Natural killer cell (primary cell): ENCODE measurements at regions not wholly inside any gene's neighbourhood (a gene's known extent, or its start where the extent isn't known, plus 50 kb on each side); places are given as distances from the start of the nearest gene placed in this dataset.

ENCODE experiments used
- ATAC-seq, 3 donors: fragments of 150-1000 bp in 2 of 3; fragments of 200-7000 bp in 1 of 3; cut with Tn5 transposase; 1 replicate in 1 of 3; 2 replicates in 2 of 3; pipeline ENCODE4 v1.10.0; 2021; ENCODE audit warnings: mild to moderate bottlenecking in 2 of 3, moderate library complexity in 2 of 3
- DNase-seq, 2 donors: peaks; one replicate each; pipeline versions ENCODE4 v3.0.0 to v3.0.0-alpha.2; 2013 to 2021; ENCODE audit warnings: mixed read lengths in 1 of 2
- H3K27ac ChIP-seq: one replicate; pipeline ENCODE4 v1.5.1; 2013; ENCODE audit warnings: mild to moderate bottlenecking, low read length
- H3K27me3 ChIP-seq: one replicate; pipeline ENCODE4 v1.6.1; 2013; ENCODE audit warnings: low read length; ENCODE audit not compliant: control insufficient read depth, insufficient read depth
- H3K36me3 ChIP-seq: one replicate; pipeline ENCODE4 v1.6.1; 2013; ENCODE audit warnings: low read length; ENCODE audit not compliant: control insufficient read depth, insufficient read depth
- H3K4me1 ChIP-seq: one replicate; pipeline ENCODE4 v1.6.1; 2013; ENCODE audit warnings: low read length; ENCODE audit not compliant: control insufficient read depth, insufficient read depth
- H3K4me3 ChIP-seq: one replicate; pipeline ENCODE4 v1.5.1; 2013; ENCODE audit warnings: low read length
- H3K9me3 ChIP-seq: one replicate; pipeline ENCODE4 v1.6.1; 2013; ENCODE audit warnings: low read length; ENCODE audit not compliant: control insufficient read depth, insufficient read depth
- H3K27ac Mint-ChIP-seq, 2 donors: one replicate each; pipeline ENCODE4 v1.8.0; 2022; ENCODE audit warnings: mild to moderate bottlenecking in 2 of 2, mixed read lengths in 2 of 2, moderate library complexity in 1 of 2
- H3K27me3 Mint-ChIP-seq, 2 donors: one replicate each; pipeline ENCODE4 v1.8.0; 2022; ENCODE audit warnings: low read depth in 2 of 2, mixed read lengths in 2 of 2
- H3K36me3 Mint-ChIP-seq: one replicate; pipeline ENCODE4 v1.8.0; 2022; ENCODE audit warnings: mixed read lengths
- H3K4me1 Mint-ChIP-seq, 2 donors: one replicate each; pipeline ENCODE4 v1.8.0; 2022; ENCODE audit warnings: mixed read lengths in 2 of 2
- H3K4me3 Mint-ChIP-seq: one replicate; pipeline ENCODE4 v1.8.0; 2022; ENCODE audit warnings: mild to moderate bottlenecking, moderate library complexity, mixed read lengths
- H3K9me3 Mint-ChIP-seq, 2 donors: one replicate each; pipeline ENCODE4 v1.8.0; 2022; ENCODE audit warnings: mixed read lengths in 2 of 2
- WGBS: methylation state at CpG from one replicate; pipeline ENCODE4 v1.1.7; 2013; ENCODE audit warnings: missing lambda C conversion rate; ENCODE audit not compliant: insufficient coverage; 5-methylcytosine and 5-hydroxymethylcytosine counted together
- intact Hi-C: fragments of 100-400 bp; cut with micrococcal nuclease; formaldehyde crosslinking; loops from one replicate; pipeline ENCODE4 v1.14.2; 2022
- TF ChIP-seq, protein P1 (sequence below): fragments of 200-600 bp; IDR thresholded peaks from one replicate; pipeline ENCODE4 v1.8.0; 2022; ENCODE audit warnings: antibody characterized with exemption

DNA sequence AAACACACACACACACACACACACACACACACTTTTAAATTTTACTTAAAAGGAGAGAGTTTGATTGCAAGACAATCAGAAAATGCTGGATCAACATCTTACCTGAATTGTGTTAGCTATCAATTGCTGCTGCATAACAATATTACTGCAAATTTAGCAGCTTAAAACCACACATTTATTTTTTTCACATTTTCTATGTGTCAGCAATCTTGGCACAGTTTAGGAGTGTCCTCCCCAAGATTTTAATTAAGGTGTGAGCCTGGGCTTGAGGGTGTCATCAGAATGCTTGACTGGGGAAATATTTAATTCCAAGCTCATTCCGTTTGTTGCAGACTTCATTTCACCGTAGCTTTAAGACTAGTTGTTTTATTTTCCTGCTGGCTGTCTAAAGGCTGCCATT is 431.0 kb upstream of the GJE1 start:
- intact Hi-C loops: no loop called here
- Histone ChIP-seq H3K9me3 (no peaks in the 10 kb centered on the region), H3K36me3 (no peaks in the 10 kb centered on the region), H3K27me3 (no peaks in the 10 kb centered on the region), H3K27ac (no peak overlapping the region), H3K4me1 (no peaks in the 10 kb centered on the region), H3K4me3 (no peak overlapping the region)
- DNase-seq (no peak), ATAC-seq (no peak)
- Mint-ChIP-seq H3K9me3 (peaks cover 0 to 12% of the 10 kb centered on the region in 2 donors), H3K36me3 (no peaks in the 10 kb centered on the region), H3K4me1 (no peaks in the 10 kb centered on the region), H3K27ac (no peak overlapping the region), H3K27me3 (no peaks in the 10 kb centered on the region), H3K4me3 (no peak overlapping the region)
- TF ChIP-seq, protein P1, sequence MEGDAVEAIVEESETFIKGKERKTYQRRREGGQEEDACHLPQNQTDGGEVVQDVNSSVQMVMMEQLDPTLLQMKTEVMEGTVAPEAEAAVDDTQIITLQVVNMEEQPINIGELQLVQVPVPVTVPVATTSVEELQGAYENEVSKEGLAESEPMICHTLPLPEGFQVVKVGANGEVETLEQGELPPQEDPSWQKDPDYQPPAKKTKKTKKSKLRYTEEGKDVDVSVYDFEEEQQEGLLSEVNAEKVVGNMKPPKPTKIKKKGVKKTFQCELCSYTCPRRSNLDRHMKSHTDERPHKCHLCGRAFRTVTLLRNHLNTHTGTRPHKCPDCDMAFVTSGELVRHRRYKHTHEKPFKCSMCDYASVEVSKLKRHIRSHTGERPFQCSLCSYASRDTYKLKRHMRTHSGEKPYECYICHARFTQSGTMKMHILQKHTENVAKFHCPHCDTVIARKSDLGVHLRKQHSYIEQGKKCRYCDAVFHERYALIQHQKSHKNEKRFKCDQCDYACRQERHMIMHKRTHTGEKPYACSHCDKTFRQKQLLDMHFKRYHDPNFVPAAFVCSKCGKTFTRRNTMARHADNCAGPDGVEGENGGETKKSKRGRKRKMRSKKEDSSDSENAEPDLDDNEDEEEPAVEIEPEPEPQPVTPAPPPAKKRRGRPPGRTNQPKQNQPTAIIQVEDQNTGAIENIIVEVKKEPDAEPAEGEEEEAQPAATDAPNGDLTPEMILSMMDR: no peak
- 86% methylated on average over 2 of the region's 2 CpGs for WGBS

DNA sequence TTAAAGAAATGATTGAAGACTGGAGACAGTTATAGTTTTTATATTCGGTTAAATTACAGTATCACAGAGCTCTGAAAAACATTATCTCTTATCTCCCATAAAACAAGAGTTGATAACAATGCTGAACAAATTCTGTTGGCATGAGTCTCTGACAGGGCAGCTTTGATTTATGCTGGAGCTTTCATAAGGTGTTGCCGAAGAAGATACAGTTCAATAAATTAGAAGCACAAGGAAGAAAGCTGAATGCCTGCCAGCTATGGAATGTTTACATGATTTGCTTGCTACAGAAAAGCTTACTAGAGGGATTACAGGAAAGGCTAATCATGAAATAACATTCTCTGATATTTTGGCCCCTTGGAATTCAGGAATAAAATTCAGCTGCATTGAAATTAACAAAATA is 431.9 kb upstream of the GJE1 start:
- intact Hi-C loops: no loop called here
- no peak overlapping the region for H3K4me3 Mint-ChIP-seq
- H3K4me1 ChIP-seq: no peaks in the 10 kb centered on the region
- WGBS: 100% methylated on average over 1 of the region's 2 CpGs
- no peak for ATAC-seq
- no peaks in the 10 kb centered on the region for H3K9me3 ChIP-seq
- H3K9me3 Mint-ChIP-seq: peaks cover 2 to 15% of the 10 kb centered on the region in 2 donors
- no peaks in the 10 kb centered on the region for H3K27me3 Mint-ChIP-seq
- H3K36me3 ChIP-seq: no peaks in the 10 kb centered on the region
- DNase-seq: no peak
- no peak overlapping the region for H3K27ac Mint-ChIP-seq
- H3K4me3 ChIP-seq: no peak overlapping the region
- TF ChIP-seq, protein P1: no peak
- H3K4me1 Mint-ChIP-seq: no peaks in the 10 kb centered on the region
- H3K27me3 ChIP-seq: no peaks in the 10 kb centered on the region
- H3K36me3 Mint-ChIP-seq: no peaks in the 10 kb centered on the region
- no peak overlapping the region for H3K27ac ChIP-seq

DNA sequence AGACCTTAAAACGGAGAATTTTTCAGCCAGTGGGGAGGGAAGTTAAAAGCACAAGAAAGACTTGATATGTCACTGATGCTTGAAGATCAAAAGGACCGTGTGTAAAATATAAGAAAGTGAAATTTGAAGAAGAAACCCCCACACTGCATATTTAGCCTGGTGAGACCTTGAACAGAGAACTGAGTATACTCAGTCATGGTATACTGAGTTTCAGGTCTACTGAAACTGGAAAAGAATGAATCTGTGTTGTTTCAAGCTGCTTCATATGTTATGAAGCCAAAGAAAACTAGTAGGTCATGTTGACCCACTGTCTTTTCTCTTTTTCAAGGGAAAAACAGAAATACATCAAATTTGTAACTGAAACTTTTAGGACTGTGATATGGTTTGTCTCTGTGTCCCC is 443.8 kb upstream of the GJE1 start:
- H3K27me3 ChIP-seq: no peaks in the 10 kb centered on the region
- no peak overlapping the region for H3K4me3 ChIP-seq
- no peaks in the 10 kb centered on the region for H3K4me1 ChIP-seq
- H3K27ac Mint-ChIP-seq: no peak overlapping the region
- TF ChIP-seq, protein P1: no peak
- no peaks in the 10 kb centered on the region for H3K9me3 ChIP-seq
- H3K27me3 Mint-ChIP-seq: no peaks in the 10 kb centered on the region
- H3K9me3 Mint-ChIP-seq: no peaks in the 10 kb centered on the region
- ATAC-seq (no peak), DNase-seq (no peak)
- H3K4me3 Mint-ChIP-seq: no peak overlapping the region
- H3K4me1 Mint-ChIP-seq: no peaks in the 10 kb centered on the region
- H3K36me3 Mint-ChIP-seq: no peaks in the 10 kb centered on the region
- H3K27ac ChIP-seq: no peak overlapping the region
- no peaks in the 10 kb centered on the region for H3K36me3 ChIP-seq
- no CpG with 5 or more reads among the region's 2 CpGs for WGBS
- intact Hi-C loops: no loop called here

DNA sequence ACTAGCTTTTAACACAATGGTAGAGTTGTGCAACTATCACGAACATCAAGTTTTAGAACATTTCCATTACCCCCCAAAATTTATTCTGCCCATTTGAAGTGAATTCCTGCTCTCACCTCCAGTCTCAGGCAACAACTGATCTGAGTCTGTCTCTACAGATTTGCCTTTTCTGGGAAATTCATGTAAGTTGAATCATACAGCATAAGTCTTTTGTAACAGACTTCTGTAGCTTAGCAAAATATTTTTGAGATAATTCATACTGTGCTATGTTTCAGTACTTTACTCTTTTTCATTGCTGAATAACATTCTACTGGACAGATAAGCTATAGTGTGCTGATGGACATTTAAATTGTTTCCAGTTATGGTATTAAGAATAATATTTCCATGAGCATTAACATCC is 447.3 kb upstream of the GJE1 start:
- TF ChIP-seq, protein P1: no peak
- H3K4me3 Mint-ChIP-seq: no peak overlapping the region
- no peaks in the 10 kb centered on the region for H3K36me3 ChIP-seq
- no peaks in the 10 kb centered on the region for H3K9me3 ChIP-seq
- H3K4me3 ChIP-seq: no peak overlapping the region
- 71% methylated on average over 1 of the region's 1 CpG for WGBS
- H3K27me3 Mint-ChIP-seq: no peaks in the 10 kb centered on the region
- H3K9me3 Mint-ChIP-seq: no peaks in the 10 kb centered on the region
- H3K27ac Mint-ChIP-seq: no peak overlapping the region
- no peak overlapping the region for H3K27ac ChIP-seq
- DNase-seq (no peak), ATAC-seq (no peak)
- no peaks in the 10 kb centered on the region for H3K27me3 ChIP-seq
- H3K4me1 ChIP-seq: no peaks in the 10 kb centered on the region
- intact Hi-C loops: no loop called here
- no peaks in the 10 kb centered on the region for H3K4me1 Mint-ChIP-seq
- no peaks in the 10 kb centered on the region for H3K36me3 Mint-ChIP-seq
